HG02852 (cell line): ENCODE measurements at regions not wholly inside any gene's neighbourhood (a gene's known extent, or its start where the extent isn't known, plus 50 kb on each side); places are given as distances from the start of the nearest gene placed in this dataset.

ENCODE experiments used
- ATAC-seq: cut with Tn5 transposase; IDR thresholded peaks from one replicate; pipeline ENCODE4 v1.9.1; 2021; ENCODE audit warnings: mild to moderate bottlenecking, moderate library complexity; ENCODE audit not compliant: unreplicated experiment

DNA sequence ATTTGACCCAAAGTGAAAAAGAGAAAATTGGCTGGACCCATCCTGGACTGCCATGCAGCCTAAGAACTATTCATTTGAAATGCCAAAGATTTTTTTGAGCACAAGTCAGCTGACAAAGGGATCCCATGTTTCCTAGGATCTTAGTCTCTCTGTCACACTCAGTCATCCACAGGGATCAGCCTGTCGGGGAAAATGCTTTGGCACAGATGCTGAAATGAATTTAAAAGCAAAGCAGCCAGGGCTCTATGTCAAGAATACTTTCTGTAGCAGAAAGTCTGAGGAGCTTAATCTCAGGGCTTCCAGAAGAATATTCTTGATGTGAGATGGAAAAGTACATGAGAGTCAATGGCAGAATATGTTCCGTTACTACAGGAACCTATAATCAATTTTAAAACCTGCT, 1900.8 kb downstream of the MRPL39 start:
- ATAC-seq = no peak

GRCh38 chr21:23699402-23699801, 1907.9 kb downstream of the MRPL39 start:
- no peak for ATAC-seq

DNA sequence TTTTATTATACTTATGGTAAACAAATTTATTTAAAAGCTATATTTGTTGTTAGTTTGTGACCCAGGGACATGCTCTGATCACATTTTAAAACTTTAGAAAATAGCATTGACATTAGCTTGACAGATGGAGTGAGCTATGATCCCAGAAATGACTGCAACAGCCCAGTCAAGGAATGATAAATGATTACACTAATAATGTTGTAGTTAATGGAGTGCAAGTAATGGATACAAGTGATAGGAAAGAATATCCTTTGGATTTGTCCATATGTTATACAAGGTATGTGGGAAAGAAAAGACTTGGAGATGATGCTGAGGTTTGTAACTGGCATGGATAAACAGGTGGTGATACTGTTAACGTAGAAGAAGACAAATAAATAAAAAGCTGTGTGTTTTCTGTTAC, 1908.7 kb downstream of the MRPL39 start:
- ATAC-seq = no peak

DNA sequence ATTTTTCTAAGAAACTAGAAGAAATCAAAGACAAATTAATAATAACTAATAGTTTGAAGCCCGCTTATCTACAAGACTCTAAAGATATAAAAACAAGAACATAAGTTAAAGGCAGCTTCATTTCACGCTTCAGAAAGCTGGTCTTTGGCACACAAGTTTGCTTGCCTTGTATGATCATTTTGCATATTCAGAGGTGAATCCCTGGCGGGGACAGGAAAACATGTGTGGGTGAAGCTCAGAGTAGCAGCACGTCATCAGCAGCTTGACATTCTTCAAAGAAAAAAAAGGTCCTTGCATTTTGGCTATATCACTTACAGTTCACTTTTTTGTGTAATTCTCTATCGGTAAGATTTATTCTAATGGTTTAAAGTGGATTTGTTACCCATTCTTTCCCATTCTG, 1911.8 kb downstream of the MRPL39 start:
- no peak for ATAC-seq

DNA sequence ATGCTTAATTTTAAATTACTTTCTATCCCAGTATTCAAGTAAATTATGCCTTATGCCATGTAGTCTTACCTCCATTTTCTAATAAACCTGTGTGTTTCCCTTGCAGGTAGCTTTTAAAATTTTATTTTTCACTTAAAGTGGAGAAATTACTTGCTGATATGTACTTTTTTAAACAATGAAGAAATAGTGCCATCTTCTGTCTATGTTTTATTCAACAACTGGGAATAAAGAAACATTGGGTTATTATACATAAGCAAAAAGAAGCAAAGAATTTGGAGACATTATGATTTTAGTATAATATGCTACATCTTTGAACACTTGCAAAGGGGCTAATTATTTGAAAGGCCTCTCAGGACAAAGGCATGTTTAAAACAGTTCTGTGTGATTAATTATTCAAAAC, 1912.9 kb downstream of the MRPL39 start:
- ATAC-seq = no peak

GRCh38 chr21:23690316-23690715, 1917.0 kb downstream of the MRPL39 start:
- ATAC-seq = no peak

- ATAC-seq = no peak
These were observed 1920.4 kb downstream of the MRPL39 start for GRCh38 chr21:23686737-23687523.

DNA sequence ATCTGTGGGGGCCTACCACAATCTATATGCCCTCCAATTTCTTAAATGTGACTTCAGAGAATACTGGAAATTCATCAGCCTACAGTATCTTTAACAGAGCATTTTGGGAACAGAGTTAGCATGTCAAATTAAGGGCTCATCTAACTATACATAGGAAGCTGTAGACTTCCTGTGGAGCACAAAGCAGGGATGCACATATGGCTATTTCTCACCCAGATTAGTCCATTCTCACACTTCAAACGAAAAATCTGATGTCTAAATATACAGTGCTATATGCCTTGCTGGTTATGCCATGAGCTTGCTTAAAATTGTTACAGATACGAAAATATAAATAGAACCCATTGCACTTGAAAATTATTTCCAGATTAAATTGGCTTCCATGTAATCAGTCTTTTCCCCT, 1922.8 kb downstream of the MRPL39 start:
- no peak for ATAC-seq

- no peak for ATAC-seq
These were observed 1943.0 kb downstream of the MRPL39 start for GRCh38 chr21:23664193-23664694.

DNA sequence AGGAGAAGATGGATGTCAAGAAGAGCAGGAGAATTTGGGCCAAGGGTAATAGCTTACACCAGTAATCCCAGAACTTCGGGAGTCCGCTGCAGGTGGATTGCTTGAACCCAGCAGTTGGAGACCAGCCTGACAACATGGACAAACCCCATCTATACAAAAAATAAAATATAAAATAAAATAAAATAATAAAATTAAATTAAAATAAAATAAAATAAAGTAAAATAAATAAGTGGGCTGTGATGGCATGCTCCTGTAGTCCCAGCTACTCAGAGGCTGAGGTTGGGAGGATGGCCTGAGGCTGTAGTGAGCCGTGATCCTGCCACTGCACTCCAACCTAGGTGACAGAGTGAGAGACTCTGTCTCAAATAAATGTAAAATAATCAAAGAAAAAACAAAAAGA, 1946.7 kb downstream of the MRPL39 start:
- ATAC-seq = no peak

DNA sequence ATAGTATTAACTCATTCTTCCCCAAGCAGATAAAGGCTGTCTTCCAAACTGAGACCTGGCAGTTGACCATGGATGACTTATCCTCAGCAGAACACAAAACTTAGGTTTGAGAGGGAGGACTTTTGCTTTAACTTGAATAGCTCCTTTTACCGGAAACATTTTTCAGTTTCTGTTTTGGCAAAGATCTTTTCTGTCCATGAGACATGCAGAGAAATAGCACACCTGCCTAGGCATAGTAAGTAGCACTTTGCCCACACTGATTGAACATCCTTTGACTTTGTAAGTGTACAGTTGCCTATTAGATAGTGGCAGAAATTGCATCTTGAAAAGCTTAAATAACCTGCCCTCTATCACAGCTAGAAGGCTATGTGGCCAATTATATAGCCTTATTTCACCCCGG, 1962.5 kb downstream of the MRPL39 start:
- ATAC-seq = no peak

GRCh38 chr21:23639721-23640120, 1967.6 kb downstream of the MRPL39 start:
- ATAC-seq = no peak

DNA sequence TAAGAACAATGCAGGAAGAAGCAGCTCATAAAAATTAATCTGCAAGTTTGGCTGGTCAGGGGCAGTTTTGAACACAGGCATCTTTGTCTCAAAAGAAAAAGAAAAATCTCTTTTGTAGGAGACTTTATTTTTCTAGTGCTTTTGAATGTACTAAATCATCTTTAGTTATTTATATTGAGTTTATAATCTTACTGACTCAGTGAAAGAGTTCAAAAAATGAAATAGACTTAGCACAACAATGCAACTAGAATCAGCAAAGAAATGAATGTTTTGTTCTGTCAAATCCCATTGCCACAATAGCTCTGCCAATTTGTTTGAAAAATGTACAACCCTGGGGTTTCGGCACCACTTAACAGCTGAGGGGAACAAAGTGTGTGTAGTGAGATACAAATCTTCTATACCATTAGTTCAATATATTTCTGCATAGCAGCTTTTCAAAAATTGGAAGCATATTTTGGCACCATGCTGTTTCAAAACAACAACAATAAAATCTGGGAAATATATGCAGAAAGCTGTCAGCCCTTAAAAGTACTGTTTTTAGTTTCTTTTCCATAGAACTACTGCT, 1969.1 kb downstream of the MRPL39 start:
- ATAC-seq = no peak

- no peak for ATAC-seq
These were observed 1973.8 kb downstream of the MRPL39 start for GRCh38 chr21:23633447-23633940.

- ATAC-seq = no peak
These were observed 1983.0 kb downstream of the MRPL39 start for GRCh38 chr21:23624281-23624680.

- no peak for ATAC-seq
These were observed 1994.3 kb downstream of the MRPL39 start for GRCh38 chr21:23613014-23613413.

DNA sequence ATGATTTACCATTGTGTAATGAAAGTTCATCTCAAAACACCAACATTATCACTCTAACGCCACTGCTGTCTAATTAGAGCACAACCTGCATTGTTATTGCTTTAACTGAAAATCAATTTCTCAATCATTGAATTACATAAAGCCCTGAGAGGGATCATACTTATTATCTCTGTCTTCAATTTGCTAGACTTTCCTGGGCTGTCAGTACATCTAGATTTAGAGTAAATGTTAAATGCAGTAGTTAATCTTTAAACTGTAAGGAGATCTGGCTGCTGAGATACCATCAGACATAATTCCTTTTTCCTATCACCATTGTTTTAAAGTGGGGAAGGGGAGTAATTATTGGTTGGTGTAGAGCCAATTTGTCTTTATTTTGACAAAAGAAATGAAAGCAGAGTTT, 1995.1 kb downstream of the MRPL39 start:
- ATAC-seq = no peak

DNA sequence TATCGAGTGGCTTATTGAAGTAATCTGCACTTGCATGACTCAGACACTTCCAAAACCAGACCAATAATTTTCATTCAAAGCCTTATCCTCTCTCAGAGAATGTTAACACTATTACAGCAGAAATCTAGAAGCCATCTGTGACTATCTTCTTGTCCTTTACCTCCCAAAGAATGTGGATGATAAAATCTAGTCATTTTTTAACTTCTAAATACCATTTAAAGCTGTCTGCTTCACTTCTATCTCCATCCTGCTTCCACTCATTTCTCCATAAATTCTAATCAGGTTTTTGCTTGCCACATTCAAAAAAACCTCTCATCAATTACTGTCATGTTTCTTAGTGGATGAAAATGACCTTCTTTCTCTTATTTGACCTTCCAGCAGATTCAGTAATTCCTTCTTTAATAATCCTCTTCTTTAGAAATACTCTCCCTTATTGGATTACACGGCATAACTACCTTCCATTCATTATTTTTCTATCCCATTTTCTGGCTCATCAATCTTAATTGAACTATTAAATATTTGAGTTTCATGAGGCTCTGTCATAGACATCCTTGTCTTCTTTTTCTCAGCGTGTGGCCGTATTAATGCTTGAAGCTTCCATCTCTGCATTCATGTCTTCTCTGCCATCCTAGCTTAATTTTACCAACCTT, 1999.4 kb downstream of the MRPL39 start:
- ATAC-seq = no peak

- no peak for ATAC-seq
These were observed 2005.7 kb downstream of the MRPL39 start for GRCh38 chr21:23601549-23601948.

GRCh38 chr21:23593582-23593981, 2013.7 kb downstream of the MRPL39 start:
- ATAC-seq = no peak

- ATAC-seq = no peak
These were observed 2021.9 kb downstream of the MRPL39 start for GRCh38 chr21:23585419-23585818.

DNA sequence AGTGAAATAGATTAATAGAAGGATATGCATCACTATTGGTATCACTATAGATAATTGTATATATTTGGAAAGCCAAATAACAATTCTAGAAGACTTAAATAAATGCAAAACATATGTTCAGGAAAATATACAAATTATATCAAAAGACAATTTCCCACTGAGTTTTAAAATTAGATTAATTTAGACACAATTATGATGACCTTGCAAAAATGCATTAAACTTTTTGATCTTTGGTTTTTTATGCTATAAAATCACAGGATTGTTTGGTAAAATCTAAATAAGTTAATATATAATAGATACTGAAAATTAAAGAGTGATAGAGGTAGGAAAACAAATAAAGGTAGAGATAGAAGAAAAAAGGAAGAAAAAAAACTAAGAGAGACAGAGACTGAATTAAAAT, 2027.7 kb downstream of the MRPL39 start:
- ATAC-seq = no peak
